H1 (cell line): ENCODE measurements at regions not wholly inside any gene's neighbourhood (a gene's known extent, or its start where the extent isn't known, plus 50 kb on each side); places are given as distances from the start of the nearest gene placed in this dataset.
A peak's percentile ranks its signal among the peaks of the same experiment; 100 is the strongest.

Experiments used
- CTCF ChIA-PET: fragments of 300-600 bp; sonication (Branson Sonifier 250); formaldehyde crosslinking; loops from one replicate; lab custom pipeline; 2021; ENCODE audit not compliant: partially characterized antibody; lab: Charles Lee
- POLR2A ChIA-PET: fragments of 300-600 bp; sonication (Branson Sonifier 250); formaldehyde crosslinking; loops from one replicate; lab custom pipeline; 2021; ENCODE audit warnings: inconsistent platforms; ENCODE audit not compliant: partially characterized antibody; lab: Charles Lee
- DNase-seq, 2 experiments: peaks; one replicate each; pipeline versions ENCODE4 v3.0.0 to v3.0.0-alpha.2; 2010 to 2022; ENCODE audit warnings: low spot score in 2 of 2, low read depth in 1 of 2, mixed read lengths in 1 of 2
- FAIRE-seq: peaks from 2 replicates; lab custom pipeline; 2011; peaks lifted over from hg19 to GRCh38; lab: Jason Lieb, UNC
- H2AFZ ChIP-seq: 2 replicates; pipeline ENCODE4 v1.8.1; 2012; ENCODE audit warnings: low read length, inconsistent platforms
- H2AK5ac ChIP-seq: 2 replicates; pipeline ENCODE4 v1.6.1; 2013; ENCODE audit warnings: low read depth, low read length
- H2BK120ac ChIP-seq: replicated peaks from 2 replicates; pipeline ENCODE3; 2013; ENCODE audit warnings: low read depth, low read length, inconsistent platforms
- H2BK12ac ChIP-seq: 2 replicates; pipeline ENCODE4 v1.6.1; 2013; ENCODE audit warnings: low read depth, low read length
- H2BK15ac ChIP-seq: 2 replicates; pipeline ENCODE4 v1.6.1; 2013; ENCODE audit warnings: low read length
- H2BK20ac ChIP-seq: 2 replicates; pipeline ENCODE4 v1.6.1; 2013; ENCODE audit warnings: low read length
- H2BK5ac ChIP-seq: 2 replicates; pipeline ENCODE4 v1.6.1; 2013; ENCODE audit warnings: low read depth, low read length
- H3K14ac ChIP-seq: 2 replicates; pipeline ENCODE4 v1.6.1; 2013; ENCODE audit warnings: inconsistent platforms; ENCODE audit not compliant: insufficient read length
- H3K18ac ChIP-seq: 2 replicates; pipeline ENCODE4 v1.6.1; 2013; ENCODE audit warnings: low read length; ENCODE audit errors: extremely low read depth
- H3K23ac ChIP-seq: 2 replicates; pipeline ENCODE4 v1.6.1; 2013; ENCODE audit warnings: inconsistent platforms; ENCODE audit not compliant: insufficient read length
- H3K23me2 ChIP-seq: 2 replicates; pipeline ENCODE4 v1.6.1; 2013; ENCODE audit warnings: low read depth, low read length
- H3K27ac ChIP-seq: 2 replicates; pipeline ENCODE4 v1.6.1; 2011; ENCODE audit warnings: low read depth, low read length, inconsistent platforms
- H3K27me3 ChIP-seq, 4 experiments: replicated peaks in 1 of 4; 1 replicate in 1 of 4; 2 replicates in 3 of 4; pipeline versions ENCODE4 v1.6.1 to v1.8.1; 2011 to 2013; ENCODE audit warnings: low read length in 3 of 4, mild to moderate bottlenecking in 3 of 4, inconsistent platforms in 2 of 4, mixed read lengths in 2 of 4, moderate library complexity in 1 of 4; ENCODE audit not compliant: control insufficient read depth in 3 of 4, insufficient read depth in 3 of 4; ENCODE audit errors: extremely low read depth in 1 of 4
- H3K36me3 ChIP-seq, 4 experiments: 2 replicates each; pipeline versions ENCODE4 v1.6.1 to v1.8.1; 2011 to 2013; ENCODE audit warnings: mild to moderate bottlenecking in 4 of 4, low read length in 3 of 4, moderate library complexity in 2 of 4, control low read depth in 1 of 4, inconsistent platforms in 1 of 4; ENCODE audit not compliant: insufficient read depth in 4 of 4, control insufficient read depth in 2 of 4
- H3K4ac ChIP-seq: replicated peaks from 2 replicates; pipeline ENCODE3; 2013; ENCODE audit warnings: low read length, low read depth, mixed read lengths, inconsistent platforms; ENCODE audit not compliant: insufficient read length
- H3K4me1 ChIP-seq, 4 experiments: replicated peaks in 1 of 4; 1 replicate in 1 of 4; 2 replicates in 3 of 4; pipeline versions ENCODE4 v1.6.1 to v1.8.1; 2011 to 2013; ENCODE audit warnings: low read length in 3 of 4, inconsistent platforms in 2 of 4, mixed read lengths in 1 of 4; ENCODE audit not compliant: insufficient read depth in 4 of 4, control insufficient read depth in 3 of 4
- H3K4me2 ChIP-seq, 2 experiments: 2 replicates each; pipeline versions ENCODE4 v1.6.1 to v1.8.1; 2011 to 2013; ENCODE audit warnings: low read depth in 2 of 2, low read length in 2 of 2, control low read depth in 1 of 2, inconsistent platforms in 1 of 2, mild to moderate bottlenecking in 1 of 2; ENCODE audit not compliant: insufficient read depth in 1 of 2
- H3K4me3 ChIP-seq, 4 experiments: fragments of 200-600, 300-600 bp in 1 of 4; sonication (generic), shearing (Covaris generic), sonication (Bioruptor Twin) in 1 of 4; 2 replicates each; pipeline versions ENCODE4 v1.5.1 to v1.8.1; 2011 to 2016; ENCODE audit warnings: low read length in 4 of 4, low read depth in 3 of 4, control low read depth in 2 of 4, inconsistent platforms in 2 of 4, mild to moderate bottlenecking in 2 of 4, mixed read lengths in 1 of 4, moderate library complexity in 1 of 4; ENCODE audit not compliant: insufficient read depth in 2 of 4; ENCODE audit errors: extremely low read depth in 1 of 4
- H3K56ac ChIP-seq: replicated peaks from 2 replicates; pipeline ENCODE3; 2013; ENCODE audit warnings: low read depth, mild to moderate bottlenecking, mixed read lengths, low read length, inconsistent platforms; ENCODE audit not compliant: insufficient read length
- H3K79me1 ChIP-seq: 2 replicates; pipeline ENCODE4 v1.6.1; 2013; ENCODE audit warnings: low read depth, low read length, control low read depth
- H3K79me2 ChIP-seq, 2 experiments: 2 replicates each; pipeline versions ENCODE4 v1.6.1 to v1.8.1; 2012 to 2013; ENCODE audit warnings: low read length in 2 of 2, mild to moderate bottlenecking in 2 of 2, inconsistent platforms in 1 of 2; ENCODE audit not compliant: insufficient read depth in 2 of 2, control insufficient read depth in 1 of 2
- H3K9ac ChIP-seq, 4 experiments: replicated peaks in 1 of 4; 1 replicate in 1 of 4; 2 replicates in 3 of 4; pipeline versions ENCODE4 v1.6.1 to v1.8.1; 2011 to 2013; ENCODE audit warnings: low read depth in 3 of 4, low read length in 3 of 4, control low read depth in 2 of 4, mild to moderate bottlenecking in 2 of 4, moderate library complexity in 2 of 4, inconsistent platforms in 1 of 4; ENCODE audit errors: extremely low read depth in 1 of 4
- H3K9me3 ChIP-seq, 2 experiments: 2 replicates each; pipeline versions ENCODE4 v1.6.1 to v1.8.1; 2012 to 2013; ENCODE audit warnings: mild to moderate bottlenecking in 2 of 2, moderate library complexity in 2 of 2, control low read depth in 1 of 2, inconsistent platforms in 1 of 2, low read depth in 1 of 2, low read length in 1 of 2, mixed read lengths in 1 of 2; ENCODE audit not compliant: insufficient read depth in 2 of 2
- H4K20me1 ChIP-seq, 2 experiments: replicated peaks in 1 of 2; 2 replicates each; pipeline versions ENCODE3 to v1.8.1; 2011 to 2013; ENCODE audit warnings: inconsistent platforms in 2 of 2, low read length in 2 of 2, mild to moderate bottlenecking in 1 of 2; ENCODE audit not compliant: insufficient read depth in 2 of 2, control insufficient read depth in 1 of 2
- H4K5ac ChIP-seq: 2 replicates; pipeline ENCODE4 v1.6.1; 2013; ENCODE audit warnings: low read length, low read depth, mixed read lengths, inconsistent platforms; ENCODE audit not compliant: insufficient read length
- H4K8ac ChIP-seq: 2 replicates; pipeline ENCODE4 v1.8.0; 2013; ENCODE audit warnings: mild to moderate bottlenecking, moderate library complexity, low read length, inconsistent platforms; ENCODE audit not compliant: insufficient read depth; ENCODE audit errors: extremely low read depth
- H4K91ac ChIP-seq: replicated peaks from 2 replicates; pipeline ENCODE3; 2013; ENCODE audit warnings: low read length, mixed read lengths, inconsistent platforms; ENCODE audit not compliant: insufficient read length
- BRCA1 ChIP-seq: IDR thresholded peaks from 2 replicates; pipeline ENCODE4 v1.6.1; 2012; ENCODE audit warnings: low read depth, low read length, improper control_type of control experiment
- CTBP2 ChIP-seq: IDR thresholded peaks from 2 replicates; pipeline ENCODE4 v1.7.0; 2011; ENCODE audit warnings: borderline replicate concordance, mild to moderate bottlenecking, moderate library complexity, mixed read lengths, low read length; ENCODE audit not compliant: insufficient read depth, insufficient read length
- POLR2AphosphoS5 ChIP-seq: IDR thresholded peaks from 2 replicates; pipeline ENCODE4 v1.6.1; 2011; ENCODE audit warnings: low read depth, low read length
- SP4 ChIP-seq: IDR thresholded peaks from 2 replicates; pipeline ENCODE4 v1.6.1; 2012; ENCODE audit warnings: low read length, inconsistent platforms
- SUZ12 ChIP-seq: fragments of 200-600 bp; sonication (generic); IDR thresholded peaks from 2 replicates; pipeline ENCODE4 v1.6.1; 2012; ENCODE audit warnings: mild to moderate bottlenecking, inconsistent platforms, low read length, moderate library complexity, mixed read lengths
- WGBS, 2 experiments: shearing (Covaris generic) in 1 of 2; methylation state at CpG; one replicate each; pipeline versions ENCODE4 v1.1.6 to v1.1.7; 2013 to 2015; ENCODE audit warnings: low lambda C conversion rate in 2 of 2, mixed read lengths in 2 of 2, inconsistent platforms in 1 of 2, low coverage in 1 of 2, missing lambda C conversion rate in 1 of 2; ENCODE audit not compliant: insufficient replicate concordance in 2 of 2, insufficient coverage in 1 of 2, insufficient read length in 1 of 2; ENCODE audit errors: extremely low coverage in 1 of 2, missing lambda C conversion rate in 1 of 2; 5-methylcytosine and 5-hydroxymethylcytosine counted together

- H2AFZ ChIP-seq, result 0 out of 2 replicates have a peak overlapping the region, but pooled peaks have one; percentile 2
- H3K4me1 ChIP-seq, result no peaks in the 10 kb centered on the region
- no peak for DNase-seq
- no peak overlapping the region for H3K4ac ChIP-seq
- H2BK120ac ChIP-seq, result no peak overlapping the region
- H3K14ac ChIP-seq, result no peak overlapping the region
- FAIRE-seq, result no peak
- no peak overlapping the region for H3K27ac ChIP-seq
- no peaks in the 10 kb centered on the region for H3K79me1 ChIP-seq
- no peaks in the 10 kb centered on the region for H4K20me1 ChIP-seq
- no peak overlapping the region for H4K8ac ChIP-seq
- TF ChIP-seq SUZ12 (no peak), POLR2AphosphoS5 (no peak), BRCA1 (no peak), SP4 (no peak), CTBP2 (no peak)
- TF ChIP-seq, all 59 proteins: peak for 0
- Histone ChIP-seq H3K36me3 (no peaks in the 10 kb centered on the region), H3K18ac (no peak overlapping the region), H4K91ac (no peak overlapping the region), H2BK5ac (no peak overlapping the region), H2BK12ac (no peak overlapping the region), H3K9ac (no peak overlapping the region), H3K79me2 (no peaks in the 10 kb centered on the region), H3K23me2 (no peaks in the 10 kb centered on the region), H3K4me2 (no peak overlapping the region), H4K5ac (no peak overlapping the region), H3K23ac (no peak overlapping the region), H2BK15ac (no peak overlapping the region), H2AK5ac (no peak overlapping the region), H3K9me3 (peaks cover 5 to 8% of the 10 kb centered on the region in 2 experiments; a peak in 2 of 4 replicates), H3K27me3 (no peaks in the 10 kb centered on the region), H2BK20ac (no peak overlapping the region), H3K56ac (no peak overlapping the region), H3K4me3 (no peak overlapping the region)
- WGBS, 2 experiments, result 81% methylated on average over 6 of the region's 6 CpGs; no CpG with 5 or more reads in 1 of the 2 experiments
- ChIA-PET POLR2A (no interaction called here), CTCF (interaction anchor here (1.1 kb wide), 1 partner anchor 8 kb away, joined by 5 read pairs; no protein-coding TSS in a partner anchor)
These were observed 305.6 kb downstream of the THBS2 start for GRCh38 chr6:168948002-168948401.
